NCI-H345 (cell line): ENCODE measurements at regions not wholly inside any gene's neighbourhood (a gene's known extent, or its start where the extent isn't known, plus 50 kb on each side); places are given as distances from the start of the nearest gene placed in this dataset.

ENCODE experiments used
- DNase-seq: peaks from one replicate; lab custom pipeline; 2025; lab: John Stamatoyannopoulos, UW

DNA sequence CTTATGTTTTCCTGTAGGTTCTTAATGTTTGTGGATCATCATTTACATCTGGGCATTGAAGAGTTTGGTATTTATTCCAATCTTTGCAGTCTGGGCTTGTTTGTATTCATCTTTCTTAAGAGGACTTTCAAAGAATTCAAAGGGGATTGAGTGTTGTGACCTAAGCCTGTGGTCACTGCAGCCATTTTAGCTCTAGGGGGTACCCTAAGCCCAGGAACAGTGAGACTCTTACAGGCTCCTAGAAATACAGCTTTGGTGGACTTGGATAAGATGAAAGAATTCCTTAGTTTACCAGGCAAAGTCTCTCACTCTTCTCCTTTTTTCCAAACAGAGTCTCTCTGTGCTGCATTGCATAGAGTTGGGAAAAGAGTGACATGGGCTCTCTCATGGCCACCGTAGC, 2539.0 kb upstream of the PCDH20 start:
- DNase-seq: no peak

- DNase-seq: no peak
Observed at GRCh38 chr13:63948045-63948444, 2532.4 kb upstream of the PCDH20 start.

DNA sequence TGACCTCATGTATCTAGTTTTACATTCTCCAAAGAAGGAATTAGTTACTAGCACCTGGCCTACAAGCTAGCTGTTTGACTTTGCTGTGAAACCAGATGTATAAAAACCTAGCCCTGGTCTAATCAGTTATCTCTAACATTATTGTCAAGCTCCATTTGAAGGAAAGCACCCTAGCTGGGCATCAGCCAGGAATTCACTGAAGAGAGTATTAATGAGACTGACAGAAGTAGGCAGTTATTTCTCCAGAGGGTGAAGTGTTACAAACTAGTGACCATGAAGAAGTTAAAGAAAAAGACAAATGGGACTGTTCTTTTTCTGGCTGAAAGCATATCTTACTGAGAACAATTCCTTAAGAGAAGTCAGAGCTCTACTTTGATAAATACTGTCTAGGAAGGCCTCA, 2529.3 kb upstream of the PCDH20 start:
- no peak for DNase-seq

- DNase-seq: no peak
Observed at GRCh38 chr13:63942372-63942771, 2526.7 kb upstream of the PCDH20 start.

DNA sequence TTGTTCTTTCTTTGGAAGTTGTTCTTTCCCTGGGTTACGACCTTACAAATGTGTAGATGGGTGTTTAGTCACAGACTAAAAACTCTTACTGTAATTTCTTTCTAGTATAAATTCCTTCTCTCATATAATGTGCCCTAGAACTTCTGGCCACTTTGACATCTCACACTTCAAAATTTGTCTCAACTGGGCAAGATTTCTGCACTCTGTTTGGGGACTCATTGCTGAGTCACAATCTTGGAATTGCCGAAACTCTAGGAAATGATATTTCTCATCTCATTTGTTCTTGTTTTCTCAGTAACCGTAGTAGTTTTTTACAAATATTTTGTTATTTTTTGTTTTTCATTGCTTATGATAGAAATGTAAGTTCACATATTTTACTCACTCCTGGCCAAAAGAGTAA, 2523.2 kb upstream of the PCDH20 start:
- DNase-seq: no peak

GRCh38 chr13:63910511-63910910, 2494.9 kb upstream of the PCDH20 start:
- DNase-seq: no peak

DNA sequence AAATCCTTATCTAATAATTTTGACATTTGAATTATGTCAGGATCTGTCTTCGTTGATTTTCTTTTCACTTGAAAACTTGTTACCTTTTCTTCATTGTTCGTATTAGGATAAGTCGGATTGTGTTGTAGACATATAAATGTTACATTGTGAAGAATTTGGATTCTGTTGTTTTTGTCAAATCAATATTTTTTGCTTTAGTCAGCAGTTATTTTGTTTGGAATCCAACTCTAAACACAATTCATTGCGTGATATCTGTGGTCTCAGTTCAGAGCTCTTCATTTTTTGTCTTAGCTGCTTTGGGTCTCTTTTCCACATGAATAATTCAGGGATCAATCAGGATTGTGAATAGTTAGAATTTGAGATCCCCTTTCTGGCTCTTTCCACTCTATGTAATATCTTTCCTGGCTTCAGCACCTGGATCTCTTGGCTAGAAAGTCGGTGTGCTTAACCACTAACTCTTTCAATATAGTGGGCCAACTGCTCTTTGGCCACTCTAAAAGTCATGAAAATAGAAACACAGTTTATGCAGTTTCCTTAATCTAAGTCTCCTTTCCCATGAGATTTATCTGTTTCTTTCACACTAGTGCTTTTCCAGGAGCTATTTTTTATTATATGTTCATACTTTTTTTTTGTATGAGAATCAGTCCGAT, 2494.2 kb upstream of the PCDH20 start:
- DNase-seq: no peak

DNA sequence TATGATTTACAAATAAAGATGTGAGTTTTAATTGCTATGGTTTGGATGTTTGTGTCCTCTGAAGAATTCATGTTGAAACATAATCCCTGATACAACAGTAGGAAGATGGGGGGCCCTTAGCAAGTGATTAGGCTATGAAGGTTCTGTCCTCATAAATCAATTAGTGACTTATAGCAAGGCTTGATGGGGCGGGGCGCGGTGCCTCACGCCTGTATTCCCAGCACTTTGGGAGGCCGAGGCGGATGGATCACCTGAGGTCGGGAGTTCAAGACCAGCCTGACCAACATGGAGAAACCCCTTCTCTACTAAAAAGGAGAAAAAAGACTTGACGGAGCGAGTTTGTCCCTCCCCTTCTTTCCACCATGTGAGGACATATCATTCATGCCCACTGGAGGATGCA, 2486.5 kb upstream of the PCDH20 start:
- DNase-seq: no peak

DNA sequence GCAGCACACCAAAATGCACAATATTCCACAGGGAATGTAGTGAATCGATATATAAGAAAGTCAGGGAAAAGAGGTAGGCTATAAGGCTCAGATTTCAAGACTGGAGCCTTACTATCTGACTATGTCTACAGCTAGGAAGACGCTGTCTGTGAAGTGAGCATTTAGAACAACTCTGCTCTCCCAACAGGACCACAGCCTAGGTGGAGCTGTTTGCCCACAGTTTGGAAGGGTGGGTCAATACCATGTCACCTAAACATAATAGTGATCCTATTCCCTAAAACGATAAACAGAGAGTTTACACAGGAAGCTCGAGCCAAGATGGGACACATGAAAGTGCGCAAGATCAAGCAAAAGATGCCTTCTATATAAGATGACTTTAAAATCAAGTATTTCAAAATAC, 2486.0 kb upstream of the PCDH20 start:
- no peak for DNase-seq

DNA sequence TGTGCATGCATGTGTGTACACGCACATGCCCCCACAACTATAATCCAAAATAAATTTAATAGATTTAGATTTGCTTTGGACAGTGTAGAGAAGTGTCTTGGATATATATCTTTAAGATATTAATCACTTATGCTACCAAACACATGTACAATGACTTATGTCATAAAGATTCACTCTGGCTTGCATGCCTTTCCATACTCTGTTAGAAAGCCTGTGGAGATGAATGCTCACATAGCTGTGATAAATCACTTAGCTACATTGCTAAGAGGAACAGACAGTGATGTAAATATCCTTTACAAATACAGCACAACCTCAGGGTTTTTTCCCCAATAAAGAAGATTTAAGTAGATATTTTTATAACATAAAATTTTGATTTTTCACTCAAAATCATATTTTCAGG, 2484.8 kb upstream of the PCDH20 start:
- no peak for DNase-seq

DNA sequence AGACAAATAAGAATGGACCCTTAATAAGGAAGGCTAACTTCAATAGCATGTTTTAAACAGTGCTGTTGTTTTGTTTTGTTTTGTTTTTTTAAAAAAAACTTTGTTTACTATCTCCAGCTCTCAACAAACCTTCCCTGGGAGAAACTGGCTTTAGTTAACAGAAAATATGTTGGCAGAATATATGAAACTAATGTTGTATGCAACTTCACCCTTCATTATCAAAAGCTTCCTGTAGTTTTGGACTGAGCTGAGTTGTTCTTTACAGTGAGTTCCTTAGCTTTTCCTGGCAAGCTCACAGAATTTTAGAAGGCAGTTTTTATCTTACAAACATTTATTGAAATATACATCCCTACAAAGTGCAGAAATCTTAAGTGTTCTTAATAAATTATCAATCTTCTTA, 2480.7 kb upstream of the PCDH20 start:
- DNase-seq: no peak

DNA sequence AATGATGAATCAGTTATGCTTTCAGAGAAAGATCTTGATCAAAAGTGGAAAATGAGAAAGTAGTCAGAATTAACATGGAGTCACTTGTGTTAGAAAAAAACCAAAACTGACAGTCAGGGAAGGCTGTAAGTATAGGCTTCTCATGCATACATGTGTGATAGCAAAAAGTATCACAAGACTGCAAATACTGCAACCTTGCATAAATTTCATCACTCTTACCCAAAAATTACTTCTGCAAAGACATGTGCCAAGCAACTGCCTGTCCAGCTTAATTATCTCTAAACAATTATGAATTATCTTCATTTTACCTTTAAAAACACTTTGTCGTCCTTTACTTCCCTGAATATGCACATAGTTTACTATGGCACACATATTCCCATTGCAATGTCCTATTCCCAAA, 2466.4 kb upstream of the PCDH20 start:
- DNase-seq: no peak

GRCh38 chr13:63880705-63881104, 2465.1 kb upstream of the PCDH20 start:
- DNase-seq: no peak

DNA sequence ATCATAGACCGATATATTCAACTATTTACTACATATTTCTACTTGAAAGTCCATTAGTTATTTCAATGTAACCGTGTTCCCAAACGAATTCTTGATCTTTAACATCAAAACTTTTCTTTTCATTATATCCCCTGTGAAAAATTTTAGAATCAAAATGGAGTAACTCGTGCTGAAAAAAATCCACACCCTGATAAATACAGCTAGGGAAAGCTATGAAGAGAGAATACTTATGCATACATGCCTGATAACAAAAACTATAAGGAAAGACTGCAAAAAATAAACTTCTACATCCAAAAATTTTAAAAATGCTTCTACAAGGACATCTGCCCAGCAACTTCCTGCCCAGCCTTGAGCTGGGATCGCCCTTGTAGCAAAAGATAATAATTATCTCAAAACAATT, 2458.3 kb upstream of the PCDH20 start:
- no peak for DNase-seq

DNA sequence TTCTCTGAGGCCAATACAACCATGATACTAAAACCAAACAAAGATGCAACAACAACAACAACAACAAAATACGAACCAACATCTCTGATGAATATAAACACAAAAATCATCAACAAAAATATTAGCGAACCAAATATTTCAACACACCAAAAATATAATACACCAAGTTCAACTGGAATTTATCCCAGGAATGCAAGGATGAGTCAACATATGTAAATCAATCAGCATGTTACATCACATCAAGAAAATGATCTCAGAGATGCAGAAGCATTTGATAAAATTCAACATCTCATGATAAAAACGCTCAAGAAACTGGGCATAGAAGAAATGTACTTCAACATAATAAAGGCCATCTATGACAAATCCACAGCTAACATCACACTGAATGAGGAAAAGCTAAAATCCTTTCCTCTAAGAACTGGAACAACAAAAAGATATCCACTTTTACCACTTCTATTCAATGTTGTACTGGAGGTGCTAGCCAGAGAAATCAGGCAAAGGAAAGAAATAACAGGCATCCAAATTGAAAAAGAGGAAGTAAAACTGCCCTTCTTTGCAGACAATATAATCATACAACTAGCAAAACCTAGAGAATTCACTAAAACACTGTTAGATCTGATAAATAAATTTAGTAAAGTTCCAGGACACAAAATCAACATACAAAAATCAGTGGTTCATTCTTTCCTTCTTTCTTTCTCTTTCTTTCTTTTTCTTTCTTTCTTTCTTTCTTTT, 2448.7 kb upstream of the PCDH20 start:
- DNase-seq: no peak

GRCh38 chr13:63855457-63856118, 2439.9 kb upstream of the PCDH20 start:
- no peak for DNase-seq

DNA sequence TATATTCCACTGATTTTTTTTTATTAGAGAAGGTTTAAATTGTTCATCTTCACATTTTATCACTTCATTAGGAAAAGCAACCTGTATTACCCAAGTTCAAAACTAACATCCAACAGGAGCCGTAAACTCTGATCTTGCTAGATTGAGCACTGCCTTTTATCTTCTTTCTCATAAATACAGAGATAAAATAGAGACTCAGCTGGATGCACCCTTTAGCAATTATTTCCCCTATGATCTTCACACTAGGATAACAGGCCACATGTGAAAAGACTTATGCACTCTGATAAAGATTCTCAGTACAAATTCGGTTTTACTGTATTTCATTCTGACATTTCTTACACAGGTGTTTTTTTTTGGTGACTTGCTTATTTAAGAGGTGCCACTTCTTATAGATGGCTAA, 2438.2 kb upstream of the PCDH20 start:
- DNase-seq: no peak

GRCh38 chr13:63851526-63851925, 2435.9 kb upstream of the PCDH20 start:
- DNase-seq: no peak

GRCh38 chr13:63843766-63844699, 2428.4 kb upstream of the PCDH20 start:
- DNase-seq: no peak

DNA sequence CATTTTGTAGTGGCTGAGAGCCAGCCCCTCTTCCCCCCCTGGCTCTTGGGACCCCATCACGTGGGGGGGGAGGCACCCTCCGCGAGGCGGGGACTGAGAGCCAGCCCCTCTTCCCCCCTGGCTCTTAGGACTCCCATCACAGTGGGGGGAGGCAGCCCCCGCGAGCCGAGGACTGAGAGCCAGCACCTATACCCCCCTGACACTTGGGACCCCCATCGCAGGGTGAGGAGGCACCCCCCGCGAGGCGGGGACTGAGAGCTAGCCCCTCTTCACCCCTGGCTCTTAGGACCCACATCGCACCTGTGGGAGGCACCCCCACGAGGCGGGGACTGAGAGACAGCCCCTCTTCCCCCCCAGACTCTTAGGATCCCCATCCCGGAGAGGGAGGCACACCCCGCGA, 2426.5 kb upstream of the PCDH20 start:
- no peak for DNase-seq

GRCh38 chr13:63840551-63841421, 2425.1 kb upstream of the PCDH20 start:
- no peak for DNase-seq
